ENCODE measurements at regions not wholly inside any gene's neighbourhood (a gene's known extent, or its start where the extent isn't known, plus 50 kb on each side); places are given as distances from the start of the nearest gene placed in this dataset.

DNA sequence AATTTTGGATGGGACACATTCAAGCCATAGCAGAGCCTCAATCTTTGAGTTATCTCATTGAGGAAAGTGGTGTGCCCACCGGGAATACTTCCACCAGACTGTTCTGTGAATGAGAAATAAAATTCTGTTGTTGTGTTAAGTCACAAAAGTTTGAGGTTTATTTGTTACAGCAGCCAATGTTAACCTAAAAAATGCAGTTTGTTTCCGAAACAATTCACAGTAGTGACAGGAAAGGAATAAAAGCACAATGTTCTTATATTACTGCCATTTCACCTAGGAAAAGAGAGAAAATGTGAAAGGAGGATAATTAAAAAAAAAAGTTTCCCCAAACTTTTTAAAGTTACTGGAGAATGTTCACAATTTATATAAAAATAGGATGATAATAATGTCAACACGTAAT, 344.6 kb downstream of the CD83 start:
- Histone ChIP-seq H3K36me3 (no peaks in the 10 kb centered on the region), H3K9me3 (no peaks in the 10 kb centered on the region), H3K27ac (no peak overlapping the region), H3K4me1 (no peaks in the 10 kb centered on the region), H3K27me3 (no peaks in the 10 kb centered on the region), H3K4me3 (no peak overlapping the region)
- DNase-seq, result no peak
- in situ Hi-C loops (cut with MboI; ENCODE audit: low pct_ligation_motif_present in 1 of 4, low pct_unique_long_range_greater_than_20kb in 1 of 4, low sequenced_read_pairs in 3 of 4) (no loop called here), intact Hi-C loops (cut with DNase I; ENCODE audit: low total_unique reads) (no loop called here)
- WGBS, 2 donors (ENCODE audit: low coverage in 1 of 2), result 86 to 93% methylated on average over 3 of the region's 3 CpGs
- no peak for TF ChIP-seq POLR2A (IDR thresholded peaks at IDR 0.05)
- TF ChIP-seq POLR2AphosphoS5 (IDR thresholded peaks at IDR 0.05), result no peak
- TF ChIP-seq, protein P1, sequence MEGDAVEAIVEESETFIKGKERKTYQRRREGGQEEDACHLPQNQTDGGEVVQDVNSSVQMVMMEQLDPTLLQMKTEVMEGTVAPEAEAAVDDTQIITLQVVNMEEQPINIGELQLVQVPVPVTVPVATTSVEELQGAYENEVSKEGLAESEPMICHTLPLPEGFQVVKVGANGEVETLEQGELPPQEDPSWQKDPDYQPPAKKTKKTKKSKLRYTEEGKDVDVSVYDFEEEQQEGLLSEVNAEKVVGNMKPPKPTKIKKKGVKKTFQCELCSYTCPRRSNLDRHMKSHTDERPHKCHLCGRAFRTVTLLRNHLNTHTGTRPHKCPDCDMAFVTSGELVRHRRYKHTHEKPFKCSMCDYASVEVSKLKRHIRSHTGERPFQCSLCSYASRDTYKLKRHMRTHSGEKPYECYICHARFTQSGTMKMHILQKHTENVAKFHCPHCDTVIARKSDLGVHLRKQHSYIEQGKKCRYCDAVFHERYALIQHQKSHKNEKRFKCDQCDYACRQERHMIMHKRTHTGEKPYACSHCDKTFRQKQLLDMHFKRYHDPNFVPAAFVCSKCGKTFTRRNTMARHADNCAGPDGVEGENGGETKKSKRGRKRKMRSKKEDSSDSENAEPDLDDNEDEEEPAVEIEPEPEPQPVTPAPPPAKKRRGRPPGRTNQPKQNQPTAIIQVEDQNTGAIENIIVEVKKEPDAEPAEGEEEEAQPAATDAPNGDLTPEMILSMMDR (IDR thresholded peaks at IDR 0.05), result no peak
- TF ChIP-seq EP300 (IDR thresholded peaks at IDR 0.05; ENCODE audit: low read depth), result no peak

DNA sequence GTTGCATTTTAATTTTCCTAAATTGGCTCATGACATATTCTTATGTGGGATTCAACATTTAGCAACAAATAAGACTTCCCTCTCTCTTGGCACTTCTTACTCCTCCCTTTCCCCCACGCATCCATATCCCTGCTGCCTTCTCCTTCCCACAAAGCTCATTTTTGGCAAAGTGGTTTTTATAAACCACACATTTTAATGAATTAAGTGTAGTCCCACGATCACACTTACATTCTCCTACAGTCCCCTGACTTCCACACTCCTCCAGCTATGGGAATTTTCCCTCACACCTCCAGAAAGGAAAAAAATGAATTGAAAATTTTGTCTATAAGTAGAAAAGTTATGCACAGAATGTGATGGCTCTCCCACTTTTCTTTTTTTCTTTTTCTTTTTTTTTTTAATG, 345.0 kb downstream of the CD83 start:
- Histone ChIP-seq H3K9me3 (no peaks in the 10 kb centered on the region), H3K4me1 (no peaks in the 10 kb centered on the region), H3K27me3 (no peaks in the 10 kb centered on the region), H3K4me3 (no peak overlapping the region), H3K36me3 (no peaks in the 10 kb centered on the region), H3K27ac (no peak overlapping the region)
- intact Hi-C loops (cut with DNase I; ENCODE audit: low total_unique reads) (no loop called here), in situ Hi-C loops (cut with MboI; ENCODE audit: low pct_ligation_motif_present in 1 of 4, low pct_unique_long_range_greater_than_20kb in 1 of 4, low sequenced_read_pairs in 3 of 4) (no loop called here)
- TF ChIP-seq EP300 (IDR thresholded peaks at IDR 0.05; ENCODE audit: low read depth), result no peak
- no peak for TF ChIP-seq POLR2A (IDR thresholded peaks at IDR 0.05)
- no peak for TF ChIP-seq POLR2AphosphoS5 (IDR thresholded peaks at IDR 0.05)
- TF ChIP-seq, protein P1 (IDR thresholded peaks at IDR 0.05), result no peak
- no peak for DNase-seq
- 71 to 74% methylated on average over 2 of the region's 2 CpGs for WGBS, 2 donors (ENCODE audit: low coverage in 1 of 2)

DNA sequence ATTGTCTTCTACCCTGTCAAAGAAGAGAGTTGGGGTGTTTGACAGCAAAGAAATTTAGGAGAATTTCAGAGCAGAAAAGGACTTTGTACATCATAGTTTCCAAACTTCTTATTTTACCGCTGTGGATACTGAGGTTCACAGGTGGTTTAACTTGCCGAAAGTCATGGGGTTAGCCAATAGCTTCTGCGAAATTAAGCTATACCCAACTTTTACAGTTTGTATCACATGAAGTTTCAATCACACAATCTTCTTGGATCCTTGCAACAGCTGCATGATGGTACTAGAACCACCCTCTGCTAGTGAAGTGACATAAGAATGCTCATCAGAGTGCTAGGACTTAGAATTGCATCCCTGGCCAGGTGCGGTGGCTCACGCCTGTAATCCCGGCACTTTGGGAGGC, 345.5 kb downstream of the CD83 start:
- Histone ChIP-seq H3K9me3 (no peaks in the 10 kb centered on the region), H3K4me3 (no peak overlapping the region), H3K4me1 (no peaks in the 10 kb centered on the region), H3K36me3 (no peaks in the 10 kb centered on the region), H3K27ac (no peak overlapping the region), H3K27me3 (no peaks in the 10 kb centered on the region)
- intact Hi-C loops (cut with DNase I; ENCODE audit: low total_unique reads) (no loop called here), in situ Hi-C loops (cut with MboI; ENCODE audit: low pct_ligation_motif_present in 1 of 4, low pct_unique_long_range_greater_than_20kb in 1 of 4, low sequenced_read_pairs in 3 of 4) (no loop called here)
- TF ChIP-seq EP300 (IDR thresholded peaks at IDR 0.05; ENCODE audit: low read depth) (no peak), POLR2AphosphoS5 (IDR thresholded peaks at IDR 0.05) (no peak), POLR2A (IDR thresholded peaks at IDR 0.05) (no peak)
- TF ChIP-seq, protein P1 (IDR thresholded peaks at IDR 0.05), result no peak
- 96 to 100% methylated on average over 3 to 6 of the region's 6 CpGs for WGBS, 2 donors (ENCODE audit: low coverage in 1 of 2)
- no peak for DNase-seq

DNA sequence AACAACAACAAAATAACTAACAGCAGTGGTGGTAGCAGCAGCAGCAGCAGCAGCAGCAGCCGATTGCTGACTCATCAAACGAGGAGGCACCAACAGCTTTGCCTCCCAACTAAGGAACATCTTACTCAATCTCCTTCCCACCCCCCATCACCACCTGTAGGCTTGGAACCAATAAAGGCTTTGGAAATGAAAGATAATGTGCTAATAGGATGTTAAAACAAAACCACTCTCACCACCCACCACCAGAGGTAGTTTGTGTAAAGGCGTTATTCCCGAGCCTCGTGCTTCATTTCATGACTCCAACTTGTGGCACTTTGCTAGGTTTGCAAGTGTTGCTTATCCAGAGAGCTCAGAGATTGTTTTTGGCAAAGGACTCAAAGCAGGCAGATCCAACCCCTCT, 346.5 kb downstream of the CD83 start:
- WGBS, 2 donors (ENCODE audit: low coverage in 1 of 2), result 46 to 77% methylated on average over 2 to 5 of the region's 5 CpGs
- TF ChIP-seq EP300 (IDR thresholded peaks at IDR 0.05; ENCODE audit: low read depth), result no peak
- TF ChIP-seq POLR2AphosphoS5 (IDR thresholded peaks at IDR 0.05), result no peak
- TF ChIP-seq POLR2A (IDR thresholded peaks at IDR 0.05), result no peak
- TF ChIP-seq, protein P1 (IDR thresholded peaks at IDR 0.05), result peak in 1 of 5 experiments; percentile 9

More for the DNA sequence above, 346.5 kb downstream of the CD83 start:
- Histone ChIP-seq H3K9me3 (no peaks in the 10 kb centered on the region), H3K36me3 (no peaks in the 10 kb centered on the region), H3K27me3 (no peaks in the 10 kb centered on the region), H3K4me3 (no peak overlapping the region), H3K4me1 (no peaks in the 10 kb centered on the region), H3K27ac (no peak overlapping the region)
- DNase-seq, result no peak
- intact Hi-C loops (cut with DNase I; ENCODE audit: low total_unique reads) (no loop called here), in situ Hi-C loops (cut with MboI; ENCODE audit: low pct_ligation_motif_present in 1 of 4, low pct_unique_long_range_greater_than_20kb in 1 of 4, low sequenced_read_pairs in 3 of 4) (no loop called here)
